NB4 (cell line): ENCODE measurements at regions not wholly inside any gene's neighbourhood (a gene's known extent, or its start where the extent isn't known, plus 50 kb on each side); places are given as distances from the start of the nearest gene placed in this dataset.

Experiments
- POLR2A ChIP-seq: IDR thresholded peaks from 2 replicates; pipeline ENCODE4 v1.6.1; 2011; ENCODE audit warnings: mild to moderate bottlenecking; ENCODE audit not compliant: insufficient read length; ENCODE audit errors: extremely low read depth
- TF ChIP-seq, protein P1 (sequence below): IDR thresholded peaks from one replicate; pipeline ENCODE4 v1.5.1; 2012; ENCODE audit warnings: low read depth, low read length
- TF ChIP-seq, protein P2 (sequence below): IDR thresholded peaks from 2 replicates; pipeline ENCODE4 v1.6.1; 2011; ENCODE audit warnings: low read depth, low read length

DNA sequence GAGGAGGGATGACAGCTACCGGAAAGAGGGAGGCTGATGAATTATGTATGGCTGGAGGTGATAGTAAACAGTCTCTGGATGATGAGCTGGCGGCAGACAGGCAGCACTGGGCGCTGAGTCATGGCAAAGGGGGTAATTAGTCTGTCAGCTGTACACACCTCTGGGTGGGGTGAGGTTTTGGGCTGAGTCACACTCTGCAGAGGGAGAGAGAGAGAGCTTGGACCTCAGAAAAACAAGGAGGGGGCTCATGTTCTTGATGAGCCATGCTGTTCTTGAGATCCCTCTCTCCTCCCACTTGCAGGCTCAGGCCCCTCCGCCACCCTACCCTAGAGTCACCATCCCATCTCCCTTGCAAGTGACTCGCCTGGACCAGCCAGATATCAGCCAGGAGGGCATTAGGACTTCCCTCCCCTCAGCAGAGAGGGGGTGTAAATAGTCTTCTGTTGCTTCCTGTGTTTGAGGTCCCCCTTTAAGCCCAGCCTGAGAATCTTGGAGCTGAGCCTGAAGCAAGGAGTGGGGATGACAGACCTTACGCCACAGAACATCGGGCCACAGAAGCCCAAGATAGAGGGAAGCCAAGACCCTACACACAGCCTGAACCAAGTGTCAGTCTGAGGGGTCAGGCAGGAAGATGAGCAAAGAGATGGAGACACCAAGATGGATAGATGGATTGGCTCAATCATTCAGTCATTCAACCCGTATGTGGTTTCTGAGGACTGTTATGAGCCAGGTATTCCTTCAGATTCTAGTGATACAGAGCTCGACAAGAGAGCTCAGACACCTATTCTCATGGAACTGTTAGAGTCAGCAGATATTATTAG lies 383.2 kb upstream of the CCL2 start:
- no peak for TF ChIP-seq POLR2A
- TF ChIP-seq, protein P1, sequence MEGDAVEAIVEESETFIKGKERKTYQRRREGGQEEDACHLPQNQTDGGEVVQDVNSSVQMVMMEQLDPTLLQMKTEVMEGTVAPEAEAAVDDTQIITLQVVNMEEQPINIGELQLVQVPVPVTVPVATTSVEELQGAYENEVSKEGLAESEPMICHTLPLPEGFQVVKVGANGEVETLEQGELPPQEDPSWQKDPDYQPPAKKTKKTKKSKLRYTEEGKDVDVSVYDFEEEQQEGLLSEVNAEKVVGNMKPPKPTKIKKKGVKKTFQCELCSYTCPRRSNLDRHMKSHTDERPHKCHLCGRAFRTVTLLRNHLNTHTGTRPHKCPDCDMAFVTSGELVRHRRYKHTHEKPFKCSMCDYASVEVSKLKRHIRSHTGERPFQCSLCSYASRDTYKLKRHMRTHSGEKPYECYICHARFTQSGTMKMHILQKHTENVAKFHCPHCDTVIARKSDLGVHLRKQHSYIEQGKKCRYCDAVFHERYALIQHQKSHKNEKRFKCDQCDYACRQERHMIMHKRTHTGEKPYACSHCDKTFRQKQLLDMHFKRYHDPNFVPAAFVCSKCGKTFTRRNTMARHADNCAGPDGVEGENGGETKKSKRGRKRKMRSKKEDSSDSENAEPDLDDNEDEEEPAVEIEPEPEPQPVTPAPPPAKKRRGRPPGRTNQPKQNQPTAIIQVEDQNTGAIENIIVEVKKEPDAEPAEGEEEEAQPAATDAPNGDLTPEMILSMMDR: no peak
- TF ChIP-seq, protein P2, sequence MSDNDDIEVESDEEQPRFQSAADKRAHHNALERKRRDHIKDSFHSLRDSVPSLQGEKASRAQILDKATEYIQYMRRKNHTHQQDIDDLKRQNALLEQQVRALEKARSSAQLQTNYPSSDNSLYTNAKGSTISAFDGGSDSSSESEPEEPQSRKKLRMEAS: no peak
